ENCODE measurements at regions not wholly inside any gene's neighbourhood (a gene's known extent, or its start where the extent isn't known, plus 50 kb on each side); places are given as distances from the start of the nearest gene placed in this dataset.
"Not testable (repeated sequence)": the region's sequence is repeated elsewhere in the genome, so short reads cannot be mapped to it uniquely, and the experiment has no call there.

- Histone ChIP-seq H3K9me3 (no peaks in the 10 kb centered on the region), H3K27ac (no peak overlapping the region), H3K27me3 (no peaks in the 10 kb centered on the region), H3K36me3 (no peaks in the 10 kb centered on the region), H3K4me3 (no peak overlapping the region), H3K4me1 (no peaks in the 10 kb centered on the region)
- intact Hi-C loops (cut with DNase I): no loop called here
- DNase-seq: no peak
- TF ChIP-seq CTCF (IDR thresholded peaks at IDR 0.05): no peak
- no peak for ATAC-seq
- WGBS, 2 donors: 37 to 43% methylated on average over 3 of the region's 3 CpGs
- no peak for FAIRE-seq
These were observed 288.2 kb upstream of the MAGI2 start for GRCh38 chr7:79741684-79742083.

- WGBS, 2 donors: 78 to 85% methylated on average over 22 of the region's 22 CpGs
- FAIRE-seq (no peak), DNase-seq (no peak), ATAC-seq (no peak)
- no peak for TF ChIP-seq CTCF (IDR thresholded peaks at IDR 0.05)
- H3K4me1 ChIP-seq: no peaks in the 10 kb centered on the region
- no peak overlapping the region for H3K27ac ChIP-seq
- H3K27me3 ChIP-seq: no peaks in the 10 kb centered on the region
- intact Hi-C loops (cut with DNase I): no loop called here
- H3K4me3 ChIP-seq: no peak overlapping the region
- H3K36me3 ChIP-seq: no peaks in the 10 kb centered on the region
- H3K9me3 ChIP-seq: no peaks in the 10 kb centered on the region
These were observed 286.6 kb upstream of the MAGI2 start for GRCh38 chr7:79740076-79740475.

- ATAC-seq; H3K9me3 ChIP-seq; H3K36me3 ChIP-seq; H3K27ac ChIP-seq; FAIRE-seq; H3K4me1 ChIP-seq; H3K27me3 ChIP-seq; intact Hi-C loops (cut with DNase I); H3K4me3 ChIP-seq: not testable (repeated sequence)
- DNase-seq: peak in 1 of 6 donors; percentile 70
- WGBS, 2 donors: 89 to 94% methylated on average over 40 to 44 of the region's 44 CpGs
These were observed 285.7 kb upstream of the MAGI2 start for GRCh38 chr7:79739036-79739709.

DNA sequence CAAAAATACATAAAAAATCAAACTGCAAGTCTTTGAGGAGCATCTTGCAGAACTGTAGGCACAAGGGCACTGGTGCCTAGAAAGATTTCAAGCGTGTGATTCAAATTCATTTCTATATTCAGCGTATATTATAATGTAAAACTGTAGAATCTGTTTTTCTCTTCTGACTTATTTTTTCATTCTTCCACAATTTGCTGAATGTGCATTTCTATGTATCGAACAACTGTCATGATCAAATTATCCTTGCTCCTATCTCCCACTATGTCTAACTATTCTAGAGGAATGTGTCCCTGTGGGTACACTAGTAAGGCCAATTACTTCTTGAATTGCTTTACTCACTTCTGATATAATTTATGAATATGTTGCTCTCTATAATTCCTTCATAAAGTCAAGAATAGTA is 283.0 kb upstream of the MAGI2 start:
- H3K9me3 ChIP-seq: peaks cover 0 to 4% (median 0%) of the 10 kb centered on the region in 4 donors
- H3K27me3 ChIP-seq: no peaks in the 10 kb centered on the region
- H3K4me1 ChIP-seq: no peaks in the 10 kb centered on the region
- no peaks in the 10 kb centered on the region for H3K36me3 ChIP-seq
- H3K27ac ChIP-seq: no peak overlapping the region
- H3K4me3 ChIP-seq: no peak overlapping the region
- intact Hi-C loops (cut with DNase I): no loop called here
- no peak for FAIRE-seq
- no peak for TF ChIP-seq CTCF (IDR thresholded peaks at IDR 0.05)
- 77 to 86% methylated on average over 3 of the region's 3 CpGs for WGBS, 2 donors
- ATAC-seq: no peak
- DNase-seq: no peak

- Histone ChIP-seq H3K9me3 (peaks cover 0 to 4% (median 0%) of the 10 kb centered on the region in 4 donors), H3K4me3 (no peak overlapping the region), H3K27ac (no peak overlapping the region), H3K36me3 (no peaks in the 10 kb centered on the region), H3K27me3 (no peaks in the 10 kb centered on the region), H3K4me1 (no peaks in the 10 kb centered on the region)
- intact Hi-C loops (cut with DNase I): no loop called here
- ATAC-seq (no peak), FAIRE-seq (no peak), DNase-seq (no peak)
- 91% methylated on average over 1 of the region's 1 CpG for WGBS, 2 donors
- no peak for TF ChIP-seq CTCF (IDR thresholded peaks at IDR 0.05)
These were observed 281.5 kb upstream of the MAGI2 start for GRCh38 chr7:79735012-79735411.

Measured in pancreas (tissue), 10 donors.